HepG2 (cell line): ENCODE measurements at regions not wholly inside any gene's neighbourhood (a gene's known extent, or its start where the extent isn't known, plus 50 kb on each side); places are given as distances from the start of the nearest gene placed in this dataset.

ENCODE experiments used
- ATAC-seq: fragments of 200-7000 bp; cut with Tn5 transposase; 3 replicates; pipeline ENCODE4 v1.9.1; 2020; ENCODE audit warnings: mild to moderate bottlenecking, moderate library complexity
- BruUV-seq: library from RNA; stranded (reverse); fragments of 400-500 nt; replicated peaks from 2 replicates; lab custom pipeline; 2021; lab: Mats Ljungman, UMichigan
- CTCF ChIA-PET: fragments of 300-600 bp; formaldehyde crosslinking; extraction: SDS; loops from one replicate; lab custom pipeline; 2021; ENCODE audit warnings: low total read pairs, inconsistent platforms, low intra/inter-chr PET ratio; lab: Yijun Ruan, JAX
- POLR2A ChIA-PET: fragments of 350-600 bp; sonication (Branson Sonifier 250); formaldehyde crosslinking; loops from one replicate; lab custom pipeline; 2020; ENCODE audit warnings: antibody characterized with exemption, inconsistent platforms; lab: Yijun Ruan, JAX
- DNase-seq: peaks from one replicate; pipeline ENCODE4 v3.0.0-alpha.2; 2015; ENCODE audit warnings: low spot score
- FAIRE-seq: peaks from 3 replicates; lab custom pipeline; 2011; peaks lifted over from hg19 to GRCh38; lab: Jason Lieb, UNC
- H2AFZ ChIP-seq: one replicate; pipeline ENCODE4 v1.6.1; 2011; ENCODE audit warnings: low read length, inconsistent platforms
- H3K27ac ChIP-seq: fragments of 300-600 bp; 3 replicates; pipeline ENCODE4 v1.8.0; 2011; ENCODE audit warnings: mixed run types, mild to moderate bottlenecking, mixed read lengths, low read length, inconsistent platforms; ENCODE audit not compliant: insufficient read depth; ENCODE audit errors: extremely low read length
- H3K27me3 ChIP-seq, 2 experiments: fragments of 200-600 bp in 1 of 2; 2 replicates in 1 of 2; 3 replicates in 1 of 2; pipeline versions ENCODE4 v1.6.0 to v1.8.0; 2011; ENCODE audit warnings: low read length in 2 of 2, mild to moderate bottlenecking in 2 of 2, moderate library complexity in 2 of 2, inconsistent platforms in 1 of 2; ENCODE audit not compliant: insufficient read depth in 2 of 2, control insufficient read depth in 1 of 2
- H3K36me3 ChIP-seq, 2 experiments: fragments of 200-600 bp in 1 of 2; replicated peaks in 1 of 2; 2 replicates in 1 of 2; 3 replicates in 1 of 2; pipeline versions ENCODE4 v1.5.1 to v1.8.0; 2011; ENCODE audit warnings: low read length in 2 of 2, inconsistent platforms in 1 of 2; ENCODE audit not compliant: insufficient read depth in 2 of 2, control insufficient read depth in 1 of 2
- H3K4me1 ChIP-seq: 2 replicates; pipeline ENCODE4 v1.5.1; 2012; ENCODE audit warnings: low read length, inconsistent platforms; ENCODE audit not compliant: insufficient read depth
- H3K4me2 ChIP-seq: 2 replicates; pipeline ENCODE4 v1.6.0; 2011; ENCODE audit warnings: low read depth, low read length, inconsistent platforms
- H3K4me3 ChIP-seq, 3 experiments: fragments of 200-600 bp in 1 of 3; sonication (generic), shearing (Covaris generic) in 1 of 3; replicated peaks in 1 of 3; 2 replicates each; pipeline ENCODE4 v1.5.1; 2011 to 2016; ENCODE audit warnings: low read length in 3 of 3, inconsistent platforms in 2 of 3, low read depth in 2 of 3, mild to moderate bottlenecking in 2 of 3, control low read depth in 1 of 3, mixed read lengths in 1 of 3; ENCODE audit not compliant: insufficient read depth in 1 of 3
- H3K79me2 ChIP-seq: one replicate; pipeline ENCODE4 v1.6.1; 2011; ENCODE audit warnings: low read length, inconsistent platforms; ENCODE audit not compliant: insufficient read depth
- H3K9ac ChIP-seq: 2 replicates; pipeline ENCODE4 v1.6.0; 2011; ENCODE audit warnings: mild to moderate bottlenecking, low read depth, low read length, inconsistent platforms; ENCODE audit not compliant: insufficient read depth
- H3K9me3 ChIP-seq: 2 replicates; pipeline ENCODE4 v1.5.1; 2012; ENCODE audit warnings: mild to moderate bottlenecking, low read length
- H4K20me1 ChIP-seq: 2 replicates; pipeline ENCODE4 v1.6.0; 2011; ENCODE audit warnings: inconsistent platforms, mild to moderate bottlenecking, low read length, moderate library complexity; ENCODE audit not compliant: insufficient read depth
- ARID3A ChIP-seq: IDR thresholded peaks from 2 replicates; pipeline ENCODE4 v1.6.1; 2012; ENCODE audit warnings: low read depth, low read length, improper control_type of control experiment
- CEBPB ChIP-seq: IDR thresholded peaks from 2 replicates; pipeline ENCODE4 v1.6.1; 2011; ENCODE audit warnings: low read depth, low read length, improper control_type of control experiment, borderline replicate concordance
- JARID2 ChIP-seq: sonication (generic); formaldehyde crosslinking; IDR thresholded peaks from 2 replicates; pipeline ENCODE4 v1.8.1; 2023; ENCODE audit warnings: missing genetic modification reagents, inconsistent platforms; ENCODE audit not compliant: insufficient replicate concordance
- NCOA1 ChIP-seq: sonication (generic); formaldehyde crosslinking; IDR thresholded peaks from 2 replicates; pipeline ENCODE4 v1.9.0; 2021; ENCODE audit warnings: missing genetic modification reagents
- NFRKB ChIP-seq: fragments of 450-650 bp; IDR thresholded peaks from 2 replicates; pipeline ENCODE4 v1.6.1; 2017
- PCBP2 ChIP-seq: fragments of 200-400 bp; formaldehyde crosslinking; optimal IDR thresholded peaks from 2 replicates; pipeline ENCODE3; 2018; ENCODE audit warnings: low read length, low read depth; ENCODE audit not compliant: poor library complexity, severe bottlenecking
- RARA ChIP-seq: IDR thresholded peaks from 2 replicates; pipeline ENCODE4 v1.6.1; 2016; ENCODE audit warnings: missing genetic modification reagents, missing compliant biosample characterization
- SP2 ChIP-seq: sonication (generic); formaldehyde crosslinking; IDR thresholded peaks from 2 replicates; pipeline ENCODE4 v1.5.1; 2020; ENCODE audit warnings: mild to moderate bottlenecking, missing genetic modification reagents
- TCF7 ChIP-seq: sonication (generic); IDR thresholded peaks from 2 replicates; pipeline ENCODE4 v1.6.1; 2016; ENCODE audit warnings: antibody characterized with exemption, low read depth
- WIZ ChIP-seq: sonication (generic); formaldehyde crosslinking; IDR thresholded peaks from 2 replicates; pipeline ENCODE4 v1.5.1; 2020; ENCODE audit warnings: mild to moderate bottlenecking, missing genetic modification reagents
- ZNF512 ChIP-seq: sonication (generic); formaldehyde crosslinking; IDR thresholded peaks from 2 replicates; pipeline ENCODE4 v1.4.0; 2020; ENCODE audit warnings: mild to moderate bottlenecking, missing genetic modification reagents
- ZNF777 ChIP-seq: sonication (generic); formaldehyde crosslinking; IDR thresholded peaks from 2 replicates; pipeline ENCODE4 v1.4.0; 2020; ENCODE audit warnings: missing genetic modification reagents
- ZNF792 ChIP-seq: IDR thresholded peaks from 2 replicates; pipeline ENCODE4 v1.6.1; 2016
- ZSCAN12 ChIP-seq: sonication (generic); formaldehyde crosslinking; IDR thresholded peaks from 2 replicates; pipeline ENCODE4 v1.9.0; 2021; ENCODE audit warnings: mild to moderate bottlenecking, missing genetic modification reagents
- WGBS: methylation state at CpG from one replicate; pipeline ENCODE4 v1.1.6; 2017; ENCODE audit warnings: low lambda C conversion rate; 5-methylcytosine and 5-hydroxymethylcytosine counted together
- in situ Hi-C: cut with HindIII; loops from 2 replicates; pipeline ENCODE4 v1.10.0; 2017; ENCODE audit warnings: low pct_unique_long_range_greater_than_20kb; ENCODE audit not compliant: extremely low pct_ligation_motif_present
- intact Hi-C: fragments of 100-400 bp; cut with micrococcal nuclease; formaldehyde crosslinking; loops from one replicate; pipeline ENCODE4 v1.10.0; 2022; ENCODE audit not compliant: unreplicated experiment

- H3K27ac ChIP-seq: no peak overlapping the region
- H3K4me1 ChIP-seq: peaks cover 19% of the 10 kb centered on the region
- TF ChIP-seq WIZ (CRISPR knock-in tag) (no peak), JARID2 (no peak), PCBP2 (no peak)
- H3K9me3 ChIP-seq: no peaks in the 10 kb centered on the region
- intact Hi-C loops (no loop called here), in situ Hi-C loops (no loop called here)
- POLR2A ChIA-PET: no interaction called here
- H3K9ac ChIP-seq: no peak overlapping the region
- DNase-seq: no peak
- no peaks in the 10 kb centered on the region for H4K20me1 ChIP-seq
- CTCF ChIA-PET: no interaction called here
- no peaks in the 10 kb centered on the region for H3K27me3 ChIP-seq
- BruUV-seq: no TSS peak
- H3K79me2 ChIP-seq: no peaks in the 10 kb centered on the region
- ATAC-seq: no peak
- FAIRE-seq: no peak
- no peak overlapping the region for H3K4me3 ChIP-seq
- H2AFZ ChIP-seq: no peak overlapping the region
- no peaks in the 10 kb centered on the region for H3K36me3 ChIP-seq
- H3K4me2 ChIP-seq: no peak overlapping the region
- 80% methylated on average over 1 of the region's 1 CpG for WGBS
Observed at GRCh38 chr9:90988318-90988717, 186.7 kb downstream of the SYK start.

- in situ Hi-C loops: no loop called here
- Histone ChIP-seq H3K27me3 (no peaks in the 10 kb centered on the region), H3K4me3 (no peak overlapping the region), H3K36me3 (no peaks in the 10 kb centered on the region), H3K79me2 (no peaks in the 10 kb centered on the region), H3K4me2 (no peak overlapping the region), H3K9me3 (no peaks in the 10 kb centered on the region), H3K9ac (no peak overlapping the region), H4K20me1 (no peaks in the 10 kb centered on the region)
- CTCF ChIA-PET: no interaction called here
- 0% methylated on average over 1 of the region's 1 CpG for WGBS
- POLR2A ChIA-PET: no interaction called here
- no TSS peak for BruUV-seq
- TF ChIP-seq SP2 (no peak), TCF7 (no peak), NCOA1 (no peak), CEBPB (peak; percentile 25; the same call in 1 of the 2 replicates), RARA (CRISPR knock-in tag) (no peak), ZNF512 (CRISPR knock-in tag) (no peak), ZSCAN12 (CRISPR knock-in tag) (no peak), ZNF792 (no peak), ARID3A (peak; percentile 37; the same call in 1 of the 2 replicates), ZNF777 (no peak), NFRKB (no peak)
- TF ChIP-seq, all 625 proteins: peak for 2
- FAIRE-seq (no peak), ATAC-seq (peak; percentile 56), DNase-seq (peak; percentile 5)
- Histone ChIP-seq H2AFZ (no peak overlapping the region), H3K4me1 (peaks cover 14% of the 10 kb centered on the region; the same call in 1 of the 2 replicates), H3K27ac (no peak overlapping the region)
- intact Hi-C loops: no loop called here
Observed at GRCh38 chr9:90991953-90992352, 190.3 kb downstream of the SYK start.
